ACC112 (cell line): ENCODE measurements at regions not wholly inside any gene's neighbourhood (a gene's known extent, or its start where the extent isn't known, plus 50 kb on each side); places are given as distances from the start of the nearest gene placed in this dataset.
"Not testable (repeated sequence)": the region's sequence is repeated elsewhere in the genome, so short reads cannot be mapped to it uniquely, and the experiment has no call there.

ENCODE experiments used
- H2AFZ ChIP-seq: fragments of 200-600 bp; sonication (generic); one replicate; pipeline ENCODE4 v1.6.0; 2017; ENCODE audit warnings: antibody characterized with exemption, low read length; ENCODE audit not compliant: unreplicated experiment
- H3K27ac ChIP-seq: fragments of 200-600 bp; sonication (generic); 2 replicates; pipeline ENCODE4 v1.5.1; 2014; ENCODE audit warnings: low read depth, mild to moderate bottlenecking, antibody characterized with exemption, low read length, moderate library complexity
- H3K27me3 ChIP-seq: fragments of 200-600 bp; sonication (generic); 2 replicates; pipeline ENCODE4 v1.6.1; 2014; ENCODE audit warnings: mild to moderate bottlenecking, antibody characterized with exemption, low read length, moderate library complexity, mixed read lengths; ENCODE audit not compliant: insufficient read depth
- H3K36me3 ChIP-seq: fragments of 200-600 bp; sonication (generic); 2 replicates; pipeline ENCODE4 v1.6.1; 2016; ENCODE audit warnings: mild to moderate bottlenecking, antibody characterized with exemption, low read length, moderate library complexity, mixed read lengths; ENCODE audit not compliant: insufficient read depth
- H3K4me1 ChIP-seq: fragments of 200-600 bp; sonication (generic); one replicate; pipeline ENCODE4 v1.6.1; 2016; ENCODE audit warnings: low read length, mixed read lengths; ENCODE audit not compliant: insufficient read depth, unreplicated experiment, control insufficient read depth
- H3K4me3 ChIP-seq: fragments of 200-600 bp; sonication (generic); 2 replicates; pipeline ENCODE4 v1.5.1; 2014; ENCODE audit warnings: mild to moderate bottlenecking, low read depth, low read length
- H3K79me2 ChIP-seq: fragments of 200-600 bp; sonication (generic); one replicate; pipeline ENCODE4 v1.6.0; 2016; ENCODE audit warnings: low read length; ENCODE audit not compliant: control insufficient read depth, unreplicated experiment, insufficient read depth

DNA sequence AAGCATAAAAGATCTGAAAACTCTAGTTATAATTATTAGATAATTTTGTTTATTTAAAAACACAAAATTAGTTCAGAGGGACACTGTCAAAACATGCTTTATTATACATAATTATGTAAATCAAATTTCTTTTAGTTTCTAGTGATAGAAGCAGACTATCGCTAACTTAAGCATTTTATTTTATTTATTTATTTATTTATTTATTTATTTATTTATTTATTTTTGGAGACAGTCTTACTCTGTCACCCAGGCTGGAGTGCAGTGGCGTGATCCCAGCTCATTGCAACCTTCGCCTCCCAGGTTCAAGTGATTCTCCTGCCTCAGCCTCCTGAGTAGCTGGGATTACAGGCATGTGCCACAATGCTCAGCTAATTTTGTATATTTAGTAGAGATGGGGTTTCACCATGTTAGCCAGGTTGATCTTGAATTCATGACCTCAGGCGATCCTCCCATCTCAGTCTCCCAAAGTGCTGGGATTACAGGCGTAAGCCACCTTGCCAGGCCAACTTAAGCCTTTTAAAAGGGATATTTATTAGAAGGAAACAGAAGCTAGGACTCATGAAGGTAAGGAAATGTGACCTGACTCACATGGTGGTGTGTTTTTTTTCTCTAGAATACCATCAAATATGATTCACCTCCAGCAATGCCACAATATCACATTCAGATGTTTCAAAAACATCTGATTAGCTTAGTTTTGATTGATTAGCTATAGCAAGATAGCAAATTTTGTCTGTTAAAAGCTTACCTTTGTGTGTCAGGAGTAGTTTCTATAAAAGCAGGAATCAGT, 1357.4 kb upstream of the ADGRL4 start:
- Histone ChIP-seq H3K36me3 (no peaks in the 10 kb centered on the region), H3K79me2 (no peaks in the 10 kb centered on the region), H3K4me3 (no peak overlapping the region), H2AFZ (no peak overlapping the region), H3K27ac (no peak overlapping the region), H3K4me1 (no peaks in the 10 kb centered on the region), H3K27me3 (no peaks in the 10 kb centered on the region)

DNA sequence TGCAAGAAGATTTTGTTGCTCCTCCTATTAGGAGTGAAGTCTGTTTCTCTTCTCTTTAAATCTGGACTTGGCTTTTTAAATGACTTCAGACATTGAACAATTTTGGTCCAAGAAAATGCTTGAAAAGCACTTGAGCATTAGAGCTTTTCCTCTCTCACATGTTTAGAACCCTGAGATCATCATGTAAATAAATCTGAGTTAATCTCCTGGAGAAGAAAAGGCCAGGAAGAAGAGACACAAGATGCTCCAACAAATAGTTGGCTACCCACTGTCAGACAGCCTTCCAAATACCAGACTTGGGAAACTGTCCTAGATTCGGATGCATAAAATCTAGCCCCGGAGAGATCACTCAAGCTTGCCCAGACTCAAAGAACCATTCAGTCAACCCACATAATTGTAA, 1353.1 kb upstream of the ADGRL4 start:
- Histone ChIP-seq H3K36me3 (no peaks in the 10 kb centered on the region), H3K27ac (no peak overlapping the region), H2AFZ (no peak overlapping the region), H3K27me3 (no peaks in the 10 kb centered on the region), H3K4me1 (no peaks in the 10 kb centered on the region), H3K4me3 (no peak overlapping the region), H3K79me2 (no peaks in the 10 kb centered on the region)

GRCh38 chr1:80349218-80349617, 1342.7 kb upstream of the ADGRL4 start:
- Histone ChIP-seq H3K79me2 (no peaks in the 10 kb centered on the region), H3K4me3 (no peak overlapping the region), H3K4me1 (no peaks in the 10 kb centered on the region), H3K27me3 (no peaks in the 10 kb centered on the region), H2AFZ (no peak overlapping the region), H3K27ac (no peak overlapping the region), H3K36me3 (no peaks in the 10 kb centered on the region)

- H3K4me3 ChIP-seq = no peak overlapping the region
- peak overlapping the region; percentile 26 for H2AFZ ChIP-seq
- H3K27me3 ChIP-seq = no peaks in the 10 kb centered on the region
- H3K36me3 ChIP-seq = no peaks in the 10 kb centered on the region
- no peak overlapping the region for H3K27ac ChIP-seq
- no peaks in the 10 kb centered on the region for H3K79me2 ChIP-seq
- H3K4me1 ChIP-seq = no peaks in the 10 kb centered on the region
Observed at GRCh38 chr1:80341021-80341420, 1334.5 kb upstream of the ADGRL4 start.

DNA sequence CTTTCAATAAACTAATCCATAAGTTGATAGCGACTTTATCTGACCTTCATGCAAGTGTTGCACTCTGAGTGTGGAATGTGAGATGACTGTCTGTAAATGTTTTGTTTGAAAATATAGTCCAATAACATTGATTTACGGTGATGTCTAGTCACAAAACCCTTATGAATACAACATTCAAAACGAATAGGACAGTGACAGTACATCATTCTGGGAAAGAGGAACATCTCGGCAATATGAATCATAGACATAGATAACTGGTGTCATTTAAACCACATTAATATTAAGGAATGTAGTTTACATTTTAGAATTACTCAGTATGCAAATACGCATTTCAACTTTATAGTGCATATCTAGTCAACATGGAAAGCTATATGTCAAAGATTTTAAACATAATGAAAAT, 1311.6 kb upstream of the ADGRL4 start:
- Histone ChIP-seq H3K27me3 (no peaks in the 10 kb centered on the region), H3K27ac (no peak overlapping the region), H3K36me3 (no peaks in the 10 kb centered on the region), H2AFZ (no peak overlapping the region), H3K4me1 (no peaks in the 10 kb centered on the region), H3K4me3 (no peak overlapping the region), H3K79me2 (no peaks in the 10 kb centered on the region)

GRCh38 chr1:80310703-80311245, 1304.2 kb upstream of the ADGRL4 start:
- no peak overlapping the region for H3K4me3 ChIP-seq
- no peaks in the 10 kb centered on the region for H3K79me2 ChIP-seq
- H3K4me1 ChIP-seq = no peaks in the 10 kb centered on the region
- no peak overlapping the region for H3K27ac ChIP-seq
- no peaks in the 10 kb centered on the region for H3K27me3 ChIP-seq
- no peaks in the 10 kb centered on the region for H3K36me3 ChIP-seq
- H2AFZ ChIP-seq = peak overlapping the region; percentile 7

DNA sequence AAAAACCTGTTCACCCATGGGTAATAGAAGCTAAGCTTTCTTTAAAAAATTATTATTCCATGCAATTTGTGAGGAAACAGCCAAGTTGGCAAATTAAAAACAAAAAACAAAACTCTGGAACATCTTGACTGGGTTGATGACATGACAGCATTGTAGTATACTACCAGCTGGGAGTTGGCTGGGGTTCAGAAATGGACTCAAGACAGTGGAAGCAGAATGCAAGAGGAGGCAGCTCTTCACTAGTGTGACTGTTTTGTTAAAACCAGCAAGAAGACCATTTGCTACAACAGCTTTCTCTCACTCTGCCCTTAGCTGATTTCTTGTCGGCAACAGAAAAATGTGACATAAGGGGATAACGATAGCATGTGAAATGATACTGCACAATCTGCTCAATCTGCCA, 1298.9 kb upstream of the ADGRL4 start:
- Histone ChIP-seq H3K27me3 (no peaks in the 10 kb centered on the region), H3K4me1 (no peaks in the 10 kb centered on the region), H3K27ac (no peak overlapping the region), H3K79me2 (no peaks in the 10 kb centered on the region), H2AFZ (no peak overlapping the region), H3K4me3 (no peak overlapping the region), H3K36me3 (no peaks in the 10 kb centered on the region)

DNA sequence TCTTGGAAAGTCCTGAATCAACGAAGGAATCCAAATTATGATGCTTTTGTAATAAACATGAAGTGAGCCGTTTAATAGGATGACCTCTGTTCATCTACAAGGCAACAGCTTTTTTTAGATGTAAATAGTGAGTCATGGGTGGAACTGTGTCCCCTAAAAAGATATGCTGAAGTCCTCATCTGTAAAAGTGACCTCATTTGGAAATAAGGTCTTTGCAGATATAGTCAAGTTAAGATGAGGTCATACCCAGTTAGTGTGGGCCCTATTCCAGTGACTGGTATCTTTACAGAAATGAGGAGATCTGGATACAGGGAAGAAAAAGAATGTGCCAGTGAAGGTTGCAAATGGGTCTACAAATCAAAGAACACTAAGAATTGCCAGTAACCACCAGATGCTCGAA, 1287.3 kb upstream of the ADGRL4 start:
- H3K79me2 ChIP-seq = no peaks in the 10 kb centered on the region

GRCh38 chr1:80288750-80289149, 1282.2 kb upstream of the ADGRL4 start:
- H3K27me3 ChIP-seq, H3K36me3 ChIP-seq, H3K4me3 ChIP-seq, H3K79me2 ChIP-seq, H3K27ac ChIP-seq, H3K4me1 ChIP-seq, H2AFZ ChIP-seq: not testable (repeated sequence)

More for the DNA sequence above, 1287.3 kb upstream of the ADGRL4 start:
- Histone ChIP-seq H3K27ac (no peak overlapping the region), H3K4me1 (no peaks in the 10 kb centered on the region), H3K36me3 (no peaks in the 10 kb centered on the region), H3K4me3 (no peak overlapping the region), H2AFZ (peak overlapping the region; percentile 60), H3K27me3 (no peaks in the 10 kb centered on the region)

DNA sequence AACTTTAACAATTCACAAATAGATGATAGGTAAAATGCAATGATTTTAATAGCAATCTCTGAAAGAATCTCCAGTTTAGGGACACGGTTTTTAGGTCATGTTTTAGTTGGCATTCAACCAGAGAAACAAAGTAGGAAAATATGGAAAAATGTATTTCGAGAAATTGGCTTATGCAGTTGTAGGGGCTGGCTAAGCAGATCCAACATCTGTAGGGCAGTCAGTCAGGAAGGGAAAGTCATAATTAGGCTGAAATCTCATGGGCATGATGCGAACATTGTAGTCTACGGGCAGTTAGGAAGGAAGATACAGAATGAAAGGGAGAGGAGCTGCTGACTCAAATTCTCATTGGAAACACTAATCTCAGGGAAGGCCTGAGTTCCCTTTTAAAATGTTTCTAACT, 1276.0 kb upstream of the ADGRL4 start:
- no peaks in the 10 kb centered on the region for H3K27me3 ChIP-seq
- no peak overlapping the region for H2AFZ ChIP-seq
- H3K27ac ChIP-seq = no peak overlapping the region
- no peaks in the 10 kb centered on the region for H3K4me1 ChIP-seq
- no peaks in the 10 kb centered on the region for H3K36me3 ChIP-seq
- no peaks in the 10 kb centered on the region for H3K79me2 ChIP-seq
- H3K4me3 ChIP-seq = no peak overlapping the region

GRCh38 chr1:80278936-80279335, 1272.4 kb upstream of the ADGRL4 start:
- Histone ChIP-seq H2AFZ (no peak overlapping the region), H3K27me3 (no peaks in the 10 kb centered on the region), H3K36me3 (no peaks in the 10 kb centered on the region), H3K79me2 (no peaks in the 10 kb centered on the region), H3K4me3 (no peak overlapping the region), H3K27ac (no peak overlapping the region), H3K4me1 (no peaks in the 10 kb centered on the region)
